Neuronal stem cell (in vitro differentiated cells): ENCODE measurements at regions not wholly inside any gene's neighbourhood (a gene's known extent, or its start where the extent isn't known, plus 50 kb on each side); places are given as distances from the start of the nearest gene placed in this dataset.

ENCODE experiments used
- DNase-seq: peaks from one replicate; pipeline ENCODE4 v3.0.0-alpha.2; 2013; ENCODE audit warnings: low spot score
- H2AFZ ChIP-seq: one replicate; pipeline ENCODE4 v1.6.1; 2013; ENCODE audit warnings: mild to moderate bottlenecking, low read length, inconsistent platforms
- H2AK5ac ChIP-seq: 2 replicates; pipeline ENCODE4 v1.6.1; 2013; ENCODE audit warnings: low read depth, mild to moderate bottlenecking, inconsistent platforms, low read length, moderate library complexity, mixed read lengths
- H2BK120ac ChIP-seq: 2 replicates; pipeline ENCODE4 v1.6.1; 2013; ENCODE audit warnings: low read depth, mild to moderate bottlenecking, inconsistent platforms, low read length, moderate library complexity, mixed read lengths
- H2BK12ac ChIP-seq: one replicate; pipeline ENCODE4 v1.6.1; 2013; ENCODE audit warnings: low read length, inconsistent platforms
- H2BK15ac ChIP-seq: 2 replicates; pipeline ENCODE4 v1.6.1; 2013; ENCODE audit warnings: mild to moderate bottlenecking, low read length, inconsistent platforms, mixed read lengths
- H2BK5ac ChIP-seq: one replicate; pipeline ENCODE4 v1.6.1; 2013; ENCODE audit warnings: inconsistent platforms, mild to moderate bottlenecking, low read length, moderate library complexity
- H3K14ac ChIP-seq: one replicate; pipeline ENCODE4 v1.6.1; 2013; ENCODE audit warnings: low read length, inconsistent platforms
- H3K18ac ChIP-seq: 2 replicates; pipeline ENCODE4 v1.6.1; 2013; ENCODE audit warnings: low read length, inconsistent platforms
- H3K23ac ChIP-seq: 2 replicates; pipeline ENCODE4 v1.6.1; 2013; ENCODE audit warnings: low read depth, mild to moderate bottlenecking, mixed read lengths, low read length, inconsistent platforms; ENCODE audit not compliant: poor library complexity
- H3K27ac ChIP-seq: replicated peaks from 3 replicates; pipeline ENCODE4 v1.5.1; 2013; ENCODE audit warnings: low read length, inconsistent platforms
- H3K27me3 ChIP-seq, 3 experiments: 2 replicates each; pipeline ENCODE4 v1.6.1; 2013; ENCODE audit warnings: low read length in 3 of 3, mild to moderate bottlenecking in 2 of 3, inconsistent platforms in 1 of 3, low read depth in 1 of 3, mixed read lengths in 1 of 3, moderate library complexity in 1 of 3; ENCODE audit not compliant: control insufficient read depth in 3 of 3, insufficient read depth in 3 of 3
- H3K36me3 ChIP-seq, 2 donors: replicated peaks in 1 of 2; 2 replicates each; pipeline ENCODE4 v1.6.1; 2013; ENCODE audit warnings: low read length in 2 of 2; ENCODE audit not compliant: control insufficient read depth in 2 of 2, insufficient read depth in 2 of 2
- H3K4ac ChIP-seq: 2 replicates; pipeline ENCODE4 v1.6.1; 2013; ENCODE audit warnings: inconsistent platforms, mild to moderate bottlenecking, low read length, moderate library complexity
- H3K4me1 ChIP-seq, 2 donors: 1 replicate in 1 of 2; 2 replicates in 1 of 2; pipeline ENCODE4 v1.6.1; 2013; ENCODE audit warnings: low read length in 2 of 2, low read depth in 1 of 2; ENCODE audit not compliant: control insufficient read depth in 2 of 2, insufficient read depth in 1 of 2
- H3K4me2 ChIP-seq: one replicate; pipeline ENCODE4 v1.6.1; 2013; ENCODE audit warnings: mild to moderate bottlenecking, low read length, inconsistent platforms; ENCODE audit not compliant: insufficient read depth, poor library complexity, severe bottlenecking
- H3K4me3 ChIP-seq, 2 donors: 2 replicates each; pipeline ENCODE4 v1.5.1; 2013; ENCODE audit warnings: low read length in 2 of 2, mild to moderate bottlenecking in 2 of 2, inconsistent platforms in 1 of 2, moderate library complexity in 1 of 2
- H3K79me1 ChIP-seq: one replicate; pipeline ENCODE4 v1.6.1; 2013; ENCODE audit warnings: low read depth, mild to moderate bottlenecking, inconsistent platforms, low read length, moderate library complexity
- H3K9ac ChIP-seq: one replicate; pipeline ENCODE4 v1.6.1; 2013; ENCODE audit warnings: mild to moderate bottlenecking, low read depth, low read length, inconsistent platforms; ENCODE audit not compliant: poor library complexity
- H3K9me3 ChIP-seq, 2 donors: replicated peaks in 1 of 2; 2 replicates each; pipeline versions ENCODE3 to v1.6.1; 2013; ENCODE audit warnings: low read length in 2 of 2, mild to moderate bottlenecking in 2 of 2, inconsistent platforms in 1 of 2, low read depth in 1 of 2, mixed read lengths in 1 of 2, moderate library complexity in 1 of 2; ENCODE audit not compliant: control insufficient read depth in 2 of 2, insufficient read depth in 1 of 2
- H4K8ac ChIP-seq: one replicate; pipeline ENCODE4 v1.6.1; 2013; ENCODE audit warnings: low read depth, mild to moderate bottlenecking, inconsistent platforms, low read length, moderate library complexity
- H4K91ac ChIP-seq: one replicate; pipeline ENCODE4 v1.6.1; 2013; ENCODE audit warnings: low read length, low read depth, mild to moderate bottlenecking, inconsistent platforms; ENCODE audit not compliant: poor library complexity
- WGBS, 2 donors: extraction: QIAGEN DNeasy Blood & Tissue Kit; methylation state at CpG; one replicate each; pipeline ENCODE4 v1.1.7; 2013; ENCODE audit warnings: missing lambda C conversion rate in 2 of 2, mixed read lengths in 1 of 2; ENCODE audit not compliant: insufficient read length in 2 of 2, insufficient replicate concordance in 1 of 2; ENCODE audit errors: extremely low coverage in 2 of 2; 5-methylcytosine and 5-hydroxymethylcytosine counted together

DNA sequence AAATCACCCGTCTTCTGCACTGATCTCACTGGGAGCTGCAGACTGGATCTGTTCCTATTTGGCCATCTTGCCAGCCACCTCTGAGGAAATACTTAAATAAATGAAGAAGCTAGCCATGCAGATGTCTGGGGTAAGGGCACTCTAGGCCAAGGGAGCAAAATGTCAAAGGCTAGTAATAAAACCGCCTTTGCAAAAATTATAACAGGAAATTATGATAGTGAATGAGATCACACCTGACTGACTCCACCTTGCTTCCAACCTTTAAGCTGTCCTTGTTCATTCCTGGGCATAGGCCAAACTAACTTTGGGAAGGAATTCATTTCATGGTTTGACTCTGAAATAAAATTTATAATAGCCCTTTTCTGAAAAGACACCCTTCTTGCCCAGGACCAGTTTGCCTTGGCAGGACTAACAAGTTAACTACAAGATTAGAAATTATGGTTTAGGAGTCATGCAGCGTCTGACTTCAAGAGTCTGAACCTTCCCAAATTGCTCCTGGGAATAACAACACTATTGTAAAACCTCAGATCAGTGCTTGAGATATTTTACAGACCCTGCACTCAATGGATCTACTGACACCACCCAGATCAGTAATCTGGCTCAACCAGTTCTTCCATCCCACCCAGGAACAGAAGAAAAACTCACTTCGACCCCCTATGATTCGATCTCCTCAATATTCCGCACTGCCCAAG, 246.9 kb upstream of the HDX start:
- Histone ChIP-seq H3K79me1 (no peaks in the 10 kb centered on the region), H3K36me3 (no peaks in the 10 kb centered on the region), H3K14ac (no peak overlapping the region), H3K27me3 (no peaks in the 10 kb centered on the region), H3K4ac (no peak overlapping the region), H2BK5ac (no peak overlapping the region), H2AK5ac (no peak overlapping the region), H2BK120ac (no peak overlapping the region), H2BK15ac (no peak overlapping the region), H3K4me2 (no peak overlapping the region), H2AFZ (no peak overlapping the region), H3K27ac (no peak overlapping the region), H3K9ac (no peak overlapping the region), H3K9me3 (no peaks in the 10 kb centered on the region), H3K4me3 (no peak overlapping the region), H2BK12ac (no peak overlapping the region), H3K23ac (no peak overlapping the region), H3K4me1 (no peaks in the 10 kb centered on the region), H4K8ac (no peak overlapping the region), H4K91ac (no peak overlapping the region), H3K18ac (no peak overlapping the region)
- no peak for DNase-seq
- no CpG with 5 or more reads among the region's 6 CpGs for WGBS, 2 donors

DNA sequence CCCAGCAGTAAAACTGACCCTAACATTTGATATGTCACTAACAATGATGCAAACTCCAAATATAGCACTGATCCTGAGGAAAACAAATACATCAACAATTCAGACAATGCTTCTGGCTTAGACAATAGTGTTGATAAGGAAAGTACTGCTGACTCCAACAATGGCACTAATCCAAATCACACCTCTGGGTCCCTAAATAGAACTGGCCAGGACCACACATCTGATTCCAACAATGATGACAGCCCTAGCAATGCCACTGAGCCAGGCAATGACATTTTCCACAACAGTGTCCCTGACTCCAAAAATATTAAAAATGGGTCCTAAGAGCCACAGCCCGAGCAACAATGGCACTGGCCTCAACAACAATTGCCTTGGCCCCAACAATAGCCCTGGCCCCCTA, 243.1 kb upstream of the APOOL start:
- no peaks in the 10 kb centered on the region for H3K9me3 ChIP-seq
- no peak overlapping the region for H2AK5ac ChIP-seq
- no peak overlapping the region for H3K9ac ChIP-seq
- no peak overlapping the region for H3K4me3 ChIP-seq
- H4K8ac ChIP-seq, result no peak overlapping the region
- no peak overlapping the region for H3K23ac ChIP-seq
- no peak overlapping the region for H2BK5ac ChIP-seq
- H3K79me1 ChIP-seq, result no peaks in the 10 kb centered on the region
- no peak for DNase-seq
- H2AFZ ChIP-seq, result no peak overlapping the region
- no peaks in the 10 kb centered on the region for H3K27me3 ChIP-seq
- no peak overlapping the region for H2BK12ac ChIP-seq
- WGBS, 2 donors, result no CpG with 5 or more reads among the region's 1 CpG
- no peak overlapping the region for H3K27ac ChIP-seq
- no peak overlapping the region for H2BK120ac ChIP-seq
- H3K14ac ChIP-seq, result no peak overlapping the region
- H4K91ac ChIP-seq, result no peak overlapping the region
- H3K4me2 ChIP-seq, result no peak overlapping the region
- H3K36me3 ChIP-seq, result no peaks in the 10 kb centered on the region
- H3K4ac ChIP-seq, result no peak overlapping the region
- no peak overlapping the region for H3K18ac ChIP-seq
- H3K4me1 ChIP-seq, result no peaks in the 10 kb centered on the region
- H2BK15ac ChIP-seq, result no peak overlapping the region

DNA sequence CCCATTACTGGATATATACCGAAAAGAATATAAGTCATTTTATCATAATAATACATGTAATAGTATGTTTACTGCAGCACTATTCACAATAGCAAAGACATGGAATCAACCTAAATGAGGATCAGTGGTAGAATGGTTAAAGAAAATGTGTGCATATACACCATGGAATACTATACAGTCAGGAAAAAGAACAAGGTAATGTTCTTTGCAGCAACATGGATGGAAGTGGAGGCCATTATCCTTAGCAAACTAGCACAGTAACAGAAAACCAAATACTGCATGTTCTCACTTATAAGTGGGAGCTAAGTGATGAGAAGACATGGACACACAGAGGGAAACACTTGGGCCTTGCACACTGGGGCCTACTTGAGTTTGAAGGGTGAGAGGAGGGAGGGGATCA, 207.4 kb upstream of the APOOL start:
- H3K79me1 ChIP-seq, result no peaks in the 10 kb centered on the region
- H3K23ac ChIP-seq, result no peak overlapping the region
- H2BK12ac ChIP-seq, result no peak overlapping the region
- no peak overlapping the region for H3K9ac ChIP-seq
- no CpG with 5 or more reads among the region's 1 CpG for WGBS, 2 donors
- H4K91ac ChIP-seq, result no peak overlapping the region
- H4K8ac ChIP-seq, result no peak overlapping the region
- H3K27me3 ChIP-seq, result no peaks in the 10 kb centered on the region
- H3K27ac ChIP-seq, result no peak overlapping the region
- H3K36me3 ChIP-seq, result no peaks in the 10 kb centered on the region
- no peak for DNase-seq
- H2AFZ ChIP-seq, result no peak overlapping the region
- H2BK120ac ChIP-seq, result no peak overlapping the region
- no peak overlapping the region for H3K14ac ChIP-seq
- no peak overlapping the region for H3K4ac ChIP-seq
- no peak overlapping the region for H2BK5ac ChIP-seq
- H2BK15ac ChIP-seq, result no peak overlapping the region
- no peak overlapping the region for H3K4me3 ChIP-seq
- no peak overlapping the region for H2AK5ac ChIP-seq
- H3K9me3 ChIP-seq, result no peaks in the 10 kb centered on the region
- H3K18ac ChIP-seq, result no peak overlapping the region
- H3K4me1 ChIP-seq, result no peaks in the 10 kb centered on the region
- no peak overlapping the region for H3K4me2 ChIP-seq

DNA sequence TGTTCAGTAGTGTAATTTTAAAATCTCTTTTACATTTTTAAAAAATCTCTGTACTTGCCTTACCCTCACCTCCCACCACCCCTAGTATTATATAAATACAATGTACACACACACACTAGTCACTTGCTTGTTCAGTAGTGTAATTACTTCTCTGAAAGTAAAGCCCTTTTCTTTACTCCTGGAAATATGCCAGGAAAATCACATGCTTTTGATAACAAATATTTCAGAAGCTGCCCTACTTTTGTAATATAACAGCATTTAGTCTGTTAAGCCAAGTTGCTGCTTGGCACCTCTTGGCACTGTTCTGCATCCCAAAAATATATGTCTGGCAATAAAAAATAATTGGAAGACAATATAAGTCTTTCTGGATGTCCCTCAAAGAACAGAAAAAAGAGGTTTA, 172.8 kb upstream of the APOOL start:
- Histone ChIP-seq H3K27ac (no peak overlapping the region), H3K36me3 (no peaks in the 10 kb centered on the region), H3K4me2 (no peak overlapping the region), H2BK120ac (no peak overlapping the region), H3K14ac (no peak overlapping the region), H3K27me3 (no peaks in the 10 kb centered on the region), H3K23ac (no peak overlapping the region), H4K8ac (no peak overlapping the region), H2BK5ac (no peak overlapping the region), H2BK15ac (no peak overlapping the region), H3K9me3 (no peaks in the 10 kb centered on the region), H4K91ac (no peak overlapping the region), H3K9ac (no peak overlapping the region), H3K4me3 (no peak overlapping the region), H3K18ac (no peak overlapping the region), H2AFZ (no peak overlapping the region), H3K4me1 (no peaks in the 10 kb centered on the region), H2BK12ac (no peak overlapping the region), H3K79me1 (no peaks in the 10 kb centered on the region), H3K4ac (no peak overlapping the region), H2AK5ac (no peak overlapping the region)
- no peak for DNase-seq
